GM04503 (cell line): ENCODE measurements at regions not wholly inside any gene's neighbourhood (a gene's known extent, or its start where the extent isn't known, plus 50 kb on each side); places are given as distances from the start of the nearest gene placed in this dataset.

Source experiments
- DNase-seq: peaks from one replicate; pipeline ENCODE4 v3.0.0-alpha.2; 2012; ENCODE audit warnings: low read depth

DNA sequence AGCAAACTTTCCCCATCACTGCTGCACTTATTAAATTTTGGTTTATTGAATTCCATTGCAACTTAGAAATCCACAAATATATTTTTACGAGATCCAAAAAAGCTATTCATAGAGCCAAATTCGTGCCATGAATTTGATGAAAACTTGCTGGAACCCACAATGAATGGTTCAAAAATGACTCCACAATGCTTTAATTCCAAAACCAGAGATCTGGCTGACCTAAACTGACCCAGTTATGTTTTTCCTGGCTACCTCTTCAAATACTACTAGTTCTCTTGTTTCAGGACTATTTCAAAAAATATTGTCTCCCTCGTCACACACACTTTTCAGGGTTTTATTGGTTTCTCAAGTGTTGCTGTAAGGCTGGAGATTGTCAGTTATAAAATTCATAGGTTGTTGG is 474.8 kb downstream of the PDGFC start:
- DNase-seq: peak; percentile 93

DNA sequence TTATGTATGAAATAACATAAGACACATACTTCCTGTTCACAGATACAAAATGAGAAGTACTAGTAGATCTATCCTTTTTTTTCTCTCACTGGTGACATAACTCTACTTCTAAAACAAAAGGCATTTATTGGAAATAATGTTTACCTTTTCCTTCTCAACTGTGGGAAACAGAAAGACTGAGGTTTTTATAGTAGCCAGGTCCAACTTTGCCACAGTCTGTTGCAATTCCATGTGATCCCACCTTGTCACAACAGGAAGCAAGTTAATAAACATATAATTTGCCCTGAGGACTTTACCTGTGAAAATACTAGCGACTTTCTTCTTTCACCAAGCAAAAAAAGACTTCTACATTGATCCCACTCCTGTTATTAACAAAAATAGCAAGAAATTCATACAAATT is 475.8 kb downstream of the PDGFC start:
- no peak for DNase-seq

DNA sequence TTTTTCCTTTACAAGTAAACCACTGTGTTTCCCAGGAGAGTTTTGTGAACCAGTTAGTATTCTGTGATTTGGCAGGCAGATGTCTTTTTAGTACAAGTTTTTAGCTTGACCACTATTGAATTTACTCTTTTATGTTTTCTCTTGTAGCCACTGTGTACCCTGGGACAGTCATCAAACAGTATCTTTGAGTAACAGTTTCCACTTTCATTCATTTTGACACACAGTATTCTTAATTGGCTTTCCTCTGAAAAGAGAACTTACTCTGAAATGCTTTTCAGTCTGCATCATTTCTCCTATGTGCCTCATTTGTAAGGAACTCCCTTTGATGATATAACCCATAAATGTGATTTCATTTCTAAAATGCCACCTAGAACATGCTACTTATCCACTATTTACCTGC is 476.5 kb downstream of the PDGFC start:
- no peak for DNase-seq

DNA sequence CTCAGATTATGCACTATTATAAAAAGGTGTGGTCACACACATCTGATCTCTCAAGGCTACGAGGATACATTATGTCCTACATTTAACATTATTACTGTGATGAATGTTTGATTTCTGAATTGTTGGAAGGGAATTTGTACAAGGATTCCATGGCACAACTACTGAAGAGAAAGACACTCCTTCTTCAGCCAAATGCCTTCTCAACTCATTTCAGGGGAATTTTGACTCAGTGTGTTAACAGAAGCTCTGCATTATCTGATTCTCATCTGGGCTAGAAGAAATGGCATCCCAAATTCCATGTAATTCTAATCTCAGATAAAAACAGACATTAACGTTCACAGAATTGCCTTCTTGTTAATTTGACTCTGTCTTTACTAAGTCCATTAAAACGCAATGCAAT is 477.7 kb downstream of the PDGFC start:
- DNase-seq: peak; percentile 42

DNA sequence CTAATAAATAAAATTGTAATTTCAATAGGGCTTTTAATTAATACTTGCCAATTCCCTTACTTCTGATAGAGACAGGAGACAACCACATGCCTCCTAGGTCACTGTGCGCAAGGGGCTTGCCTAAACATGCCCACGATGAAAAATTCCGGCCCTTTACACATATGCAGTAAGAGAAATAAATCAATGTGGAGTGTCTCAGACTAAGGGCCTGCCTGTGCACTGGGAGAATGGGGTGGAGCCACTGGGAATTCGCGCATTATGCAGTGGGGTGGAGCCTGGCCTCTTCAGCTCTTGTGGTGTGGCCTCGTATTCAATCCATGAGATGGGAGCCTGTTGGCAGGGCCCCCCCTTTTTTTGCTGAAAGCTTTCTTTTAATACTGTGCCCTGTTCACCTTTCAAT is 484.5 kb downstream of the PDGFC start:
- no peak for DNase-seq

DNA sequence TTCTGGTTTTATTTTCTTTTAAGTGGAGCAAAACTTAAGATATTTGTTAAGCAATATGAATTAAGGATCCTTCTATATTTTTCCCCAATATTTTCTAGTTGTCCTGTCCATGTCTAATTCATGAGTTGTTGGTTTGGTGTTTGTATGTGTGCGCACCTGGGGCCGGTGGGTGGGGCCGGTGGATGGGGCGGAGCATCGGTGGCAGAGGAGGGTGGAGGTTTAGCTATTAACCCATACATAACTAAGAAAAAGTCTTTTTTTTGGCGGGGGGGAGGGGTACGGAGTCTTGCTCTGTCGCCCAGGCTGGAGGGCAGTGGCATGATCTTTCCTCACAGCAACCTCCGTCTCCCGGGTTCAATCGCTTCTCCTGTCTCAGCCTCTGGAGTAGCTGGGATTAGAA is 489.8 kb downstream of the PDGFC start:
- DNase-seq: no peak

DNA sequence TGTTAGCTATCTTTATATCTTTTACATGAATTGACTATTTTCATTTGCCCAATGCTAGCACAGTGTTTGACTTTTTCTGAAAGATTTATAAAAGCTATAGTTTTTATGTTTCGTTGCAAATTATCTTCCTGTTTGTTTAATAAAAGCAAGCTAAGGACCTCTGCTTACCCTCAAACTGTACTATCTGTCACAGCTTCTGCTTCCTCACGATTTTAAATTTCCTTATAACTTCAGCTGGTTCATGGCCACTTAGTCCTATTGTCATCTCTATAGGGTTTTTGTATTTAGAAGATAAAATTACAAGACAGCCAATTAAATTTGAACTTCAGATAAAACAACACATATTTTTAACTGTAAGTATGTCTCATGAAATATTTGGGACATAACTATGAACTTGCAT is 494.0 kb downstream of the PDGFC start:
- DNase-seq: no peak

DNA sequence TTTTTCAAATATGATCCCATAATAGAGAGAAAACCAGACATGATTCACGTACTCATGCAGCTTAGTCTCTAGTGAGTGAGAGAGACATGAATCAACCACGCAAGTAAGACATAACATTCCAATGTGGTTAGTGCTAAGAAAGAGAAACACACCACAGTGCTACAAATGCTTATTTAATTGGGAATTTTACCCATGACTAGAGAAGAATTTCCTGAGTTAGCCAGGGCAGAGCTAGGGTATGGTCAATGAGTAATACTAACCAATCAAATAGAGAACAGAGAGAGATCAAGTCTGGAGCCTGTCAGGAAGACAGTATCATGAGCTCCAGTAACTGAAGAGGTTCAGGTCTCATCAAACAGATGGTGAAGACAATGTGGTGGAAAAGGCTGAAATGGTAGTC is 495.2 kb downstream of the PDGFC start:
- DNase-seq: peak; percentile 98

DNA sequence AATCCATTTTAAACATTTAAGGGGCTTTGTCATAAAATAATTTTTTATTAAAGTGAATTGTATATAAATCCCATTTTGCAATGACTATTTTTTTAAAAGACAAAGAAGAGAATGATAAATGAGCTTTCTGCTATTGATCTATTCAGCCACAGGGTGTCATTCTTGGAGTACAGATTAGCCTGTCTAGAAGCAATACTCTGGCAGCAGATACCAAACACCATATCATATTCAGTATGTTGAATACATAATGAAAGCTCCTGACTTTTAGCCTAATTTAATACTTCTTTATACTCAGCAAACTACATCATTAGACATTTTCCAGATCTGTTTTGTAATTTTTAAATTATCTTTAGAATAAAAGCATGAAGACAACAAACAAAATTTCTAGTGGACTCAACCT is 496.3 kb downstream of the PDGFC start:
- DNase-seq: no peak

DNA sequence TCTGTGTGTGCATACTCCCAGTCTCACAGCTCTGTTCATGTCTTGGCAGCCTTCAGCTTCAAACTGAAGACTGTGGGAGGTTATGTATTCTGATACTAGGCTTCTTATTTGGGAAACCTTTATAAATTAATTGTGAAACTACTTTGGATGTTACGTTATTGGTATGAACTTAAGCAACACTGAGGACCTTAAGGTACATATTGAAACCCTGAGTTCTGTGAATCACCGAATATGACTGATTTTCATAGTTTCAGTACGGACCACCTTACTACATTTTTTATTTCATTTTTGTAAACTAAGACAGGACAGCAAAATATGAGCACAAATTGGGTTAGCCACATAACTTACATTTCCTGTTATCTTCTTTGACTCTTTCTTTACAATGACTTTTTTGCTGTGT is 498.4 kb downstream of the PDGFC start:
- no peak for DNase-seq

DNA sequence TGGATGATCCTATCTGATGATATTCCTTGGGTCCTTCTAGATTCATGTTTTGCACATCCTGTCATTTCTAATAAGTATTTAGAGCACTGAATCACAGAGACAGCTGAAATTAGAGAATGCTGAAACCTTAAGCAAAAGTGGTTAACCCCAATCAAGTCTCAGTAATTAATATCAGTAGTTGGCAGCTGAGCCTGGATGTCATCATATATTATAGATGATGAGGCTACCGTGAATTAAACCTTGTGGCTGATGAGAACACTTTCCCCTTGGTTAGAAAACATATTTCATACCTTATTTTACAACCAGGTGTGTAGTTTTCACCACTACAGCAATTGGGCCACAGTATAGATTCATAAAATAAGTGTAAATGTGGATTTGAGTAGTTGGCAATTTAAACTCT is 499.0 kb downstream of the PDGFC start:
- no peak for DNase-seq

DNA sequence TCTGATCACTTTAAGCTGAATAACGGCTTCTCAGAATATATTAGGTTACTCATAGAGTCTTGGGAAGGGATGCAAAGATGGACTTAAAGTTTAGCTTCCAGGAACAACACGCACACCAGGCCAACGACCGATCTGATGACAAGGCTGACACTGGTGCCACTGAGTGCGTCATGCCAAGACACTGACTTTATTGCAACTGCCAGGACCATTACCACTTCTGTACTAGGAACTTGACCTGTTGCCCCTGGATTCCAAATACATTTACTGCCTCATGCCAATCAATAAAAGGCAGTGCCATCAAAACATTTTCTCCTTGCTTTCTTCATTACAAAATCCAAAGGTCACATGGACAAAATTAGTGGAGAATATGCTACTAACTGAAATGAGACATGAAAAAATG is 505.9 kb upstream of the CTSO start:
- no peak for DNase-seq

DNA sequence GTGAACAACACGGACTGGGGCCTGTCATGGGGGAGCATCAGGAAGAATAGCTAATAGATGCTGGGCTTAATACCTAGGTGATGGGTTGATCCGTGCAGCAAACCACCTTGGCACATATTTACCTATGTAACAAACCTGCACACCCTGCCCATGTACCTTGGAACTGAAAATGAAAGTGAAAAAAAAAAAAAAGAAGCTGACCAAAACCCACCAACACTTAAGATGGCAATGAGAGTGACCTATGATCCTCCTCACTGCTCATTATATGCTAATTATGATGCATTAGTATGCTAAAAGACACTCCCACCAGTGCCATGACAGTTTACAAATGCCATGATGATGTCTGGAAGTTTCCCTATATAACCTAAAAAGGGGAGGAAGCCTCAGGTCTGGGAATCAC is 503.2 kb upstream of the CTSO start:
- no peak for DNase-seq

DNA sequence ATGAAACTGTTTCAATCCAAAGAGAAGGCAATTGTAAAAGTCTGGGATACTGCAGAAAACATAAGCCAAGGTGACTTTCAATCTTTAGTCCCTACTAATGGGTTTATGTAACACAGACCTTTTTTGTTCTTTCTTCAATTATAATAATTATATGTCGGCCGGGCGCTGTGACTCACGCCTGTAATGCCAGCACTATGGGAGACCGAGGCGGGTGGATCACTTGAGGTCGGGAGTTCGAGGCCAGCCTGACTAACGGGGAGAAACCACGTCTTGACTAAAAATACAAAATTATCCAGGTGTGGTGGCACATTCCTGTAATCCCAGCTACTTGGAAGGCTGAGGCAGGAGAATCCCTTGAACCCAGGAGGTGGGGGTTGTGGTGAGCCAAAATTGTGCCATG is 489.8 kb upstream of the CTSO start:
- no peak for DNase-seq

DNA sequence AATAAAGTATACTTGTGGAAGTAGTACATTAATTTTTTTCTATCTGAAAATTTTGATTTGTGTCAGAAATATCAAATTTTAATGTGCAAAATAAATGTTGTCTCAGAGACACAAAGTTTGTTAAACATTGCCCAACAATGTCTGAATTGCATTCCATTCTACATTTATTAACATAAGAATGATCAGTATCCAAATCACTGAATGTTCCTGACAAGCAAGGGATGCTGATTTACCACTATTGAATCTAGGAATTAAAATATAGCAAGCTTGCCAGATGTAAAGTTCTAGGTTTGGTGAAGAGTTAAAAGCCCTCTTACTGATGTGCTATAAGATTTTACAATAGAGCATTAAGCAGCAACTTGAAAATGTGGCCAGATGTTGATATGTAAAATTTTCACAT is 489.2 kb upstream of the CTSO start:
- no peak for DNase-seq

DNA sequence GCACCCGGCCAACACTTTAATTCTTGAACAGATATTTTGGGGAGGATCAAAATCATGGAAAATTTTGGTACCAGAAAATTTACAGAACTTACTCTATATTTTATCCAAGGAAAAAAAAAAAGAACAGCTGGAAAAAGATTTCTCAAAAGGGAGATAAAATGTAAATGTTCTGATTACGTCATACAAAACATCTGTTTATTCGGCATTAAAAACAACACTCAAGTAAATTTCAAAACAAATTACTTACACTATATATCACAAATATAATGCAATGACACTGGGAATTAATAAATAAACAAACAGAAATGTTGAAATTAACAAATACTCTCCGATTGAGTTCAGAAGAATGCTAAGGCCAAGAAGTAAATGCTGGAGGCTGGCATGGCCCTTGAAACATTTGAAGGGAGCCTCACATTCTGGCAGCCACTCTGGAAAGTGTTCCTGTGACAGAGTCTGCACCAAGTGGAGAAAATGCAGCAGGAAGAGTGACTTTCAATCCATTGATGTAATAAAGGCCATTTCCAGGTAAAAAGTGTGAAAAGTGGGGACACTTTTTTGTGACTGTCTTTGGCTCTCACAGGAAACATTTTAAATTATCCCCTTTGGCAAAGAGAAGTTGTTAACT is 486.0 kb upstream of the CTSO start:
- no peak for DNase-seq

DNA sequence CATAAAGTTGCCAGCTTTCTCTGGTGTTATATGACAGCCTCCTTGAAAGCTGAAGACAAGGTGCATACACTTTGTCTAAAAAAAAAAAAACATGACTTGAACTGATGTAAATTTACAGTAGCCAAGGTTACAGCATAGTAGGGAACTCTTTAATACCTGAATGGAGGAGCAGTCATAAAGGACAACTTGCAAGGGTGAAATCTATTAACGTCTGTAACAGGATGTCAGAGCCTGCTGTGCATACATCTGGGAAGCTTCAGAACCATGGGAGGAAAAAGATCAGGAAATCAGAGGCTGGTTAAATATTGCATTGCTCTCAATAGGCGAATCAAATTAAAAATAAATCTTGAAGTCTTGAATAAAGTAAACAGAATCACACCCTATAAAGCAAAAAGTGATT is 484.0 kb upstream of the CTSO start:
- DNase-seq: no peak

DNA sequence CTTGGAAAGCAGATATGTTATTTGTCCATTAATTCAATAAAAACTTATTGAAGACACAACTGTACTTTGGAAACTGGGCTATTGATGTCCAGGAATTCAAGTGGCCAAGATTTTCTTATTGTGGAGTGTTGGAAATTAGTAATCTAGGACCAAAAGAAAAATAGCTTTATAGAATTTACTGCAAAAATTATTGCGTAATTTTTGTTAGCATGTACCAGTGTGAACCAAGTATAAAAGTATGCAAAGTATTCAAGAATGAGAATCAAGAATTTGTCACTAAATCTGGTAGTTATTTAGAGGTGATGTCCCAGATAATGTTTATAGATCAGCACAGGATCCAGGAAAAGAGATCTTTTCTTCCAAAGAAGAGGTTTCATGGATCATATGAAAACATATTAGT is 468.9 kb upstream of the CTSO start:
- no peak for DNase-seq

DNA sequence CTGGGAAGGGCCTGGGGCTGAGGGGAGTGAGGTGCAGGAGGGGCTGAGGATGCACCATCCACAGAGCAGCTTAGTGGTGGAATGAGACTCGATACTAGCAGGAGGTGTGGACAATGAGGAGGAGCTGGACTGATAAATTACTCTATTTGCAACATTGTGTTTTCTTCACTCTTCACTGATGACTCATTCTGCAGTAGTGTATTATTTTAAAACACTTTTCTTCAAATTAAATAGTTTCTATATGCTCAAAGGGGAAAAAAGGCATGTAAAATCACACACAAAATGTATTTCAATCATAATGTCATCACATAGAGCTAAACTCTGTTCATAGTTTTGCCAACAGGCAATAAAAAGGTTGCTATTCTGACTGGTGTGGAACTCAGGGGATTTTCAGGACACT is 467.0 kb upstream of the CTSO start:
- DNase-seq: no peak

DNA sequence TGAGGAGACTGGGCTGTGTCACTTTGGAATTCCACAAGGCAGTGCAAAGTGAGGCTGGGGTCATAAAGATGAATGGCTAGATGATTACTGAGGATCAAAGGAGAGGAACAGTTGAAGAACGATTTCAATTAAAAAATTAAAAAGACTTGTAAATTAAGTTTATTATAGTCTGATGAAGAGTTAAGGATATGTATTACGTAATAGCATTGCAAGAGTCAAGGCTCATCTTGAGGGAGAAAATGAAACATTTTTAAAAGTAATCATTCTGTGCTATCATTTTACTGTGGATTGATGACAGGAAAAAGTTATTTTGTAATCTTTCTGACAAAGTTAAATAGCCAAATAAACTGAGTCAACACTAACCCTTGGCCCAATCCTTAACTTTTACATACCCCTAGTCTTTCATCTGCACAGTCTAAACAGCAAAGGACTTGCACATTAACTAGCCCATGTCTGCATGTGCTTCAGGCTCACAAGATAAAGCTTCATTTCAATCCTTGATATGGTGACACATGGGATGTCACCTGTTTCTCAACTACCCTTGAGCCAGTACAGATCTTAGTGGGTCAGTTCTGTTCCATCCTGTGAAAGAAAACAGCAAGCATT is 465.5 kb upstream of the CTSO start:
- DNase-seq: no peak

DNA sequence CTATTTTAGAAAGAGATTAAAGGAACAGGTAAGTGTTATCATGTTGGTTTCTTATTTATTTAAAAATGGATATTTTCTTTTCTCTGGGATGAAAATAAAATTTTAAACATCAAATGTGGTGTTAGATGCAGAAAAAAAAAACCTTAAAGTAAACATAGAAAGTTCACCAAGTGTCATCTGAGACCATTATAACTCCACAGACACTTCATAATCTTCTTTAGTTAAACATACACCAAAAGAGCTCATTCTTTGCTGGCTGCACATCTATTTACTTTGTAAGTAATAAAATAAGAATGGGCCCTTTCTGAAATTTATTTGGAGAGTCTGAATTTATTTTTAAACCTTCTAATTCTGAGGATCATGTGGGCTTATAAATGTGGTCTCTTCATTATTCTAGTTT is 460.7 kb upstream of the CTSO start:
- no peak for DNase-seq

DNA sequence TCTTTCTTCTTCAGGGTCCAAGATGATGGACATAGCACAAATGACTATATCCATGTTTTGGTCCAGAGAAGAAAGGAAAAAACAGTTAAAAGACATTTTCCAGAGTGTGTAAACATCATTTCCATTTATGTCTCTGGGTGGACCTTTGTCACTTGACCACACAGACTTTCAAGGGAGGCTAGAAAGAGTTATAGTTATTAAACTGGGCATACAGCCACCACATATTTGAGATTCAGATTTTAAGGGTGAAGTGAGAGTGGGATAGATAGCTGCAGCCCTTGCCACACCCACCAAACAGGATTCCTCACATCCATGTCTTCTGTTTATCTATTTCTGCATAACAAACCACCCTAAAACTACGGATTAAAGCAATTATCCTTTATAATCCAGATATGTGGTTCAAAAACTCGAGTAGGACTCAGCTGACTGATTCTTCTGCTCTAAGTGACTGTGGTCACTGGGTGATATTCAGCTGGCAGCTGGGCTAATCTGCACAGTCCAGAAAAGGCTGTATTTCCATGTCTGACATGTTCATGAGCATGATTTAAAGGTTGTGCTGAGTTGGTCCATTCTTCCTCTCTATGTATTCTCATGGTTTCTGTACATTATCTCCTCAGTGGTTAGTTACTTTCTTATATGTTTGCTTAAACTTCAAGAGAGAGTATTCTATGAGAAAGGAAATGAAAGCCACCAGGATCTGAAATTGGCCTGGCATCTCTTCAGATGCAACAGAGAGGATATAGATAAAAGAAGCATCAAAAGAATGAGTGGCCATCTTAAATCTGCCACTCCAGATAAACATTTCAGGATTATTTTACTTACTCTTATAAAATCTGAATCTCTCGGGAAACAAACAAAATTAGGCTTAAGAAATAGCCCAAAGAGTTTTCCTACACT is 459.8 kb upstream of the CTSO start:
- DNase-seq: no peak

DNA sequence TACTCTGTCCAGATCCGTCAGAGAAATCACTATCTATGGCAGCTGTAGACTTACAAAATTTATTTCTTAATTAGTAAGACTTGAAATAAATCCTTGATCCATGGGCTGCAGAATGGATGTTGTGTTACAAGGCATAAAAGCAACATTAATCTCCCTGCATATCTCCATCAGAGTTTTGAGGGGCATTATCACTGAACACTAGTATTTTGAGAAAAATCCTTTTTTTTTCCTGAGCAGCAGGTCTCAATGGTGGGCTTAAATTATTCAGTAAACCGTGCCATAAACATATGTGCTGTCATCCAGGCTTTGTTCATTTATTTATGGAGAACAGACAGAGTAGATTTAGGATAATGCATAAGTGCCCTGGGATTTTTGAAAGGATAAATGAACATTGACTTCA is 457.9 kb upstream of the CTSO start:
- DNase-seq: no peak

DNA sequence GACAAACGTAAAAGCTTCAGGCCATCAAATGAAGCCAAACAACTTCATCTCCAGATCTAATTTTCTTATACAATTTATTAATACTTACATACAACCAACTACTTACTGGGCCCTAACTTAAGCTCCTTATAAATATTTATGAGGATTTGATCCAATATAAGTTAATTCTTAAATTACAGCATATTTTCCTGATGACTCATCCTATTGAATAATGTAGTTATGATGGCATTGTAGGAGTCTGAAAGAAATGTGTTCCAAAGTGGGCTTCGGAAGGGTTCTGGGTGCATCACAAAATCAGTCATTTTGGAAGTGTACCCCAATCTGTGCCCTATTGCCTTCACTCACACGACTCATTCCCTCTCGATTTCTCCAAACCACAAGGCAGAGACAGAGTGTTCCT is 455.1 kb upstream of the CTSO start:
- no peak for DNase-seq
